GM12864 (cell line): ENCODE measurements at regions not wholly inside any gene's neighbourhood (a gene's known extent, or its start where the extent isn't known, plus 50 kb on each side); places are given as distances from the start of the nearest gene placed in this dataset.

Source experiments
- DNase-seq: peaks from one replicate; pipeline ENCODE4 v3.0.0-alpha.2; 2011; ENCODE audit warnings: low read depth
- H3K4me3 ChIP-seq: 2 replicates; pipeline ENCODE4 v1.5.1; 2011; ENCODE audit warnings: mild to moderate bottlenecking, low read depth, low read length, control low read depth
- TF ChIP-seq, protein P1 (sequence below): IDR thresholded peaks from 2 replicates; pipeline ENCODE4 v1.5.1; 2011; ENCODE audit warnings: low read depth, mild to moderate bottlenecking, moderate library complexity, low read length, control low read depth, inconsistent platforms; ENCODE audit errors: missing control alignments

DNA sequence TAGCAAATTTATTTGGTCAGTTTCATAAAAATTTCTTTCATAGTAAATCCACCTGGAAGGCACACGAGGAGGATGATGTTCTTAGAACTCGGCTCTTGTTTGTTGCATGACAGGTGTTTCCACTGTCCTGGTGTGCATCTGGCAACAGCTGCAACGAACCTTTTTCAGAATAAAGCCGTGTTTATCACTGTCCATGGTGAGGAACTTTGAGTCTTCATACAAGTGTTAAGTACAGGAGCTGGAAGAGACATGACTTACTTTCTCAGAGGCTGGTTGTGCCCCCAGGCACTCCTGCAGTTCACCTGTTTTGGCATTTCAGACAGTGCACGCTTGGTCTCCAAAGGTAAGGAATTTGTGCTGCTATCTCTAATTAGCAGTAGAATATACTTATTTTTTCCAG is 97.1 kb downstream of the ADAMTS1 start:
- TF ChIP-seq, protein P1, sequence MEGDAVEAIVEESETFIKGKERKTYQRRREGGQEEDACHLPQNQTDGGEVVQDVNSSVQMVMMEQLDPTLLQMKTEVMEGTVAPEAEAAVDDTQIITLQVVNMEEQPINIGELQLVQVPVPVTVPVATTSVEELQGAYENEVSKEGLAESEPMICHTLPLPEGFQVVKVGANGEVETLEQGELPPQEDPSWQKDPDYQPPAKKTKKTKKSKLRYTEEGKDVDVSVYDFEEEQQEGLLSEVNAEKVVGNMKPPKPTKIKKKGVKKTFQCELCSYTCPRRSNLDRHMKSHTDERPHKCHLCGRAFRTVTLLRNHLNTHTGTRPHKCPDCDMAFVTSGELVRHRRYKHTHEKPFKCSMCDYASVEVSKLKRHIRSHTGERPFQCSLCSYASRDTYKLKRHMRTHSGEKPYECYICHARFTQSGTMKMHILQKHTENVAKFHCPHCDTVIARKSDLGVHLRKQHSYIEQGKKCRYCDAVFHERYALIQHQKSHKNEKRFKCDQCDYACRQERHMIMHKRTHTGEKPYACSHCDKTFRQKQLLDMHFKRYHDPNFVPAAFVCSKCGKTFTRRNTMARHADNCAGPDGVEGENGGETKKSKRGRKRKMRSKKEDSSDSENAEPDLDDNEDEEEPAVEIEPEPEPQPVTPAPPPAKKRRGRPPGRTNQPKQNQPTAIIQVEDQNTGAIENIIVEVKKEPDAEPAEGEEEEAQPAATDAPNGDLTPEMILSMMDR = no peak
- no peak for DNase-seq
- no peak overlapping the region for H3K4me3 ChIP-seq

DNA sequence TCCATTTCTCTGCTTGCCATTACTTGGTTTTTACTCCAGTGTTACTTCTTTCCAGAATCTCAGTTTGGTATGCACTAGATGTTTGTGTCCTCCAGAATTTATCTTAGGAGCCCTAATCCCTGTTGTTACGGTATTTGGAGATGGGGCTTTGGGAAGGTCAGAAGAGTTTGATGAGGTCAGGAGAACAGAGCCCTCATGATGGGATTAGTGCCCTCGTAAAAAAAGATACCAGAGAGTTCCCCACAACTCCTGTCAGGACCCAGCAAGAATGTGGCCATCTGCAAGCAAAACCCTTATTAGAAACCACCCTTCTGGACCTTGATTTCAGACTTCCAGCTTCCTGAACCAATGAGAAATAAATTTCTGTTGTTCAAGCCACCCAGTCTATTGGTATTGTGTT is 98.0 kb downstream of the ADAMTS1 start:
- TF ChIP-seq, protein P1 = no peak
- no peak for DNase-seq
- H3K4me3 ChIP-seq = no peak overlapping the region

DNA sequence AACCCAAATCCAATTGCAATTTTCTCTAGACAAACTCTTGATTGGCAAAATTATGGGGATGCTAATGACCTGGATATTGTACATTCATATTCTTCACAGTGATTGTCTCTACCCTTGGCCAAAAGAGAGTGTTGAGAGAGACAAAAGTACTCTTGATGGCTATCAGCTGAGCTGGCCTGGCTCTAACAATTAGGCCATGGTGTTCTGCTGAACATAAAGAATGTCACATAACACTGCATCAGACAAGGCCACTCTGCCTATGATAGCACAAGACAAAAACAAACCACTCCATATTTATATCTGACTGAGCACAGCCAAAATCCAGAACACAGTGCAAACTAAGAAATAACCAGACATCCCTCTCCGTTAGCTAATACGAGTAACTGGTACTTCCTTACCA is 101.7 kb downstream of the ADAMTS1 start:
- TF ChIP-seq, protein P1 = no peak
- no peak for DNase-seq
- no peak overlapping the region for H3K4me3 ChIP-seq

DNA sequence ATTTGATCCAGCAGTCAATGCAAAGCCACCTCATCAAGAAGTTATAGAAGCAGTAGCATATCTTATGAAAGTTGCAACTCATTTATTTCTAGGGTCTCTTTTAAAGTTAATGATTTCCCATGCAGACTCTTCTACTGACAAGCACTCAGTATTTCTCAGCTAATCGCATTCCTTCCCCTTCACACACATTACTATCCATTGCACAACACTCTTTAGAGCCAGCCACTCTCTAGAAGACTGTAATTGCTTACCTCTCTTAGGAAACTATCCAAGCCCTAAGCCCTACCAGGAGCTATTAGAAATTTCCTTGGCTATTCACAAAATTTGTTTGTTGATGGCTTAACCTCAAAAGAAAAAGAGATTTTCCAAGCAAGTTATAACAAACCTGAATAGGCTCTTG is 106.0 kb downstream of the ADAMTS1 start:
- TF ChIP-seq, protein P1 = no peak
- DNase-seq = no peak
- H3K4me3 ChIP-seq = no peak overlapping the region

DNA sequence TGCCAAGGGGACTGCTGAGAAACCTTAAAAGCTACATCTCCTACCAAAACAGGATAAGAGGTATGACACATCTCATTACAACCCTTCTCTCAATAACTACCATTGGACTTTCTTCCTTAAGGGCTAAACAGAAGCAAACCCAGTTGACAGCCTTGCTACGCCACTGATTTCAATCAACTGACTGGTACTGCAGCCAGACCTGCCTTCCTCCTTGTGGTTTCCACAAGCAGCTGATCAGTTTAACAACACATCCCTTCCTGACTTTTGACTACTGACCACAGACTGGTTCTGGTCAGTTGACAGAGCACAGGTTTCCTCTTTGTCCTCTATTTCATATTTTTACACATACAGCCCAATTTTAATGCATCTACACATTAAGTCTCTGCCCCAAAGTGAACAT is 108.8 kb downstream of the ADAMTS1 start:
- TF ChIP-seq, protein P1 = no peak
- no peak overlapping the region for H3K4me3 ChIP-seq
- no peak for DNase-seq

DNA sequence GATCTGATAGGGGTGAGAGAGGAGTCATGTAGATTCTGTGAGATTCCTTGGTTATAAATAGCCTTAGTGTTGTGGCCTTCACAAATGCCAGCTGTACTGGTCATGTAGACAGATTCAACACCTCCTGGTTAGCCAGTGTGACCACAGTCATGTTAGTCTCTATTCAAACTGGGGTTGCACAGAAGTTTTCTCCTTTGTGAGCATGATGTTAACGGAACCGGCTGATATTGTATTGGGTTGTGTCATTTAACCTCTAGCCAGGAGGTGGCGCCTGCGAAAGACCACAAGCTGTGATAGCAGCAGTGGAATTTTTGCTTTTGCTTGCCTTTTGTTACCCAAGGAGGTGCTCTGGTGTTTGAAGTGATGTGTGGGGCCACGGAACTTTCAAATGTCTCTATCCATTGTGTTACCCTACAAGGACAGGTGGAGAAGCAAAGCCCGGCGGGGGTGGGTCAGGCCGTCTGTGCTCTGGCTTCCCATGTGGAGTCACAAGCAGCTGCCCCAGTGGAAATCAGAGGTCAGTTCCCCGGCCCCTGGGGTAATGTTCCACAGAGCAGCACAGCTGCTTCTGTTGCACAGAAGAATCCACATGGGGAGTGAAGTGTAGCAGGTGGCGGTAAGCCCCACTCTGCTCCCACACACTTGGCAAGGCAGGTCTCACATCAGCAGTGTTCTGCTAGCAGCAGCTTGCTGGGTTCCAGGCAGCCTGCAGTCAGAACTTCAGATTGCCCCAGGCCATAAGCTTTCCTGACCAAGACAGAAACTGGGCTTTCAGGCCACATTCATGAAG is 112.6 kb downstream of the ADAMTS1 start:
- DNase-seq = no peak
- no peak overlapping the region for H3K4me3 ChIP-seq
- TF ChIP-seq, protein P1 = peak; percentile 39

DNA sequence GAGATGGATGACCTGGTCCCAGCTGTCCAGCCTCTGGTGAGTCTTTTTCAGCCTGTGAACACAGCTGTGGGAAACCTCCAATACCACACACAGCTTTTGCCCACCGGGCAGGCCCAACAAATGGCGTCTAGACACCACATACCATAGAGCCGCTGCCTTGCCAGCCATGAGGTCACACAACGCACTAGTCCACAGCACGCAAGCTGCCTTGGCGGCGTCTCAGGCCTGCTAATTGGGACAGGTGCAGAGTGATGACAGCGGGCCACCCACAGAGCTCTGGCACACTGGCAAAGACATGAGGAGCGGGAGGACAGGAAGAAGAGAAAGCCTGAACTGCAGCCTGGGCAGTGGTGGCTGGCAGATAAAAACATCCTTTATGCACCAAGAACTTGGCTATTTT is 125.5 kb downstream of the ADAMTS1 start:
- no peak for DNase-seq
- TF ChIP-seq, protein P1 = no peak
- H3K4me3 ChIP-seq = no peak overlapping the region
